Skin of body (tissue), 1 donor: ENCODE measurements at regions not wholly inside any gene's neighbourhood (a gene's known extent, or its start where the extent isn't known, plus 50 kb on each side); places are given as distances from the start of the nearest gene placed in this dataset.
"Not testable (repeated sequence)": the region's sequence is repeated elsewhere in the genome, so short reads cannot be mapped to it uniquely, and the experiment has no call there.

ENCODE experiments used
- DNase-seq: peaks from one replicate; lab custom pipeline; 2025; lab: John Stamatoyannopoulos, UW

- no peak for DNase-seq
These were observed 1009.8 kb upstream of the SLIT2 start for GRCh38 chr4:19241895-19242294.

- no peak for DNase-seq
These were observed 1012.1 kb upstream of the SLIT2 start for GRCh38 chr4:19239565-19239964.

- no peak for DNase-seq
These were observed 1015.2 kb upstream of the SLIT2 start for GRCh38 chr4:19236473-19236872.

- DNase-seq: no peak
These were observed 1020.7 kb upstream of the SLIT2 start for GRCh38 chr4:19230906-19231545.

GRCh38 chr4:19227701-19228100 lies 1024.0 kb upstream of the SLIT2 start:
- no peak for DNase-seq

GRCh38 chr4:19224820-19225219 lies 1026.9 kb upstream of the SLIT2 start:
- peak; percentile 23 for DNase-seq

- DNase-seq: no peak
These were observed 1035.2 kb upstream of the SLIT2 start for GRCh38 chr4:19216476-19216875.

- no peak for DNase-seq
These were observed 1037.0 kb upstream of the SLIT2 start for GRCh38 chr4:19214591-19215186.

GRCh38 chr4:19213388-19213787 lies 1038.3 kb upstream of the SLIT2 start:
- no peak for DNase-seq

- no peak for DNase-seq
These were observed 1045.9 kb upstream of the SLIT2 start for GRCh38 chr4:19205853-19206252.

- DNase-seq: not testable (repeated sequence)
These were observed 1053.9 kb upstream of the SLIT2 start for GRCh38 chr4:19197838-19198237.

GRCh38 chr4:19195696-19196095 lies 1056.0 kb upstream of the SLIT2 start:
- DNase-seq: no peak

GRCh38 chr4:19194672-19195071 lies 1057.0 kb upstream of the SLIT2 start:
- no peak for DNase-seq

GRCh38 chr4:19193274-19193981 lies 1058.3 kb upstream of the SLIT2 start:
- DNase-seq: no peak

- DNase-seq: no peak
These were observed 1059.6 kb upstream of the SLIT2 start for GRCh38 chr4:19191979-19192650.

- DNase-seq: no peak
These were observed 1064.0 kb upstream of the SLIT2 start for GRCh38 chr4:19187691-19188090.

GRCh38 chr4:19187096-19187495 lies 1064.6 kb upstream of the SLIT2 start:
- no peak for DNase-seq

- not testable (repeated sequence) for DNase-seq
These were observed 1070.1 kb upstream of the SLIT2 start for GRCh38 chr4:19181631-19182030.

GRCh38 chr4:19178835-19179234 lies 1072.9 kb upstream of the SLIT2 start:
- DNase-seq: no peak

GRCh38 chr4:19177616-19178015 lies 1074.1 kb upstream of the SLIT2 start:
- DNase-seq: no peak

- DNase-seq: peak; percentile 24
These were observed 1079.9 kb upstream of the SLIT2 start for GRCh38 chr4:19171832-19172231.

- no peak for DNase-seq
These were observed 1084.4 kb upstream of the SLIT2 start for GRCh38 chr4:19167311-19167710.
